Keratinocyte (primary cell): ENCODE measurements at regions not wholly inside any gene's neighbourhood (a gene's known extent, or its start where the extent isn't known, plus 50 kb on each side); places are given as distances from the start of the nearest gene placed in this dataset.

Experiments used
- CTCF ChIP-seq, 3 experiments: IDR thresholded peaks in 1 of 3; conservative IDR thresholded peaks in 1 of 3; optimal IDR thresholded peaks in 1 of 3; 2 replicates in 2 of 3; 3 replicates in 1 of 3; pipeline versions ENCODE3 to v1.5.1; 2011; ENCODE audit warnings: low read length in 3 of 3, mild to moderate bottlenecking in 3 of 3, moderate library complexity in 2 of 3, control low read depth in 1 of 3, inconsistent platforms in 1 of 3; ENCODE audit not compliant: insufficient read depth in 2 of 3; ENCODE audit errors: extremely low read depth in 1 of 3
- EZH2 ChIP-seq: IDR thresholded peaks from one replicate; pipeline ENCODE4 v1.6.1; 2012; ENCODE audit warnings: inconsistent platforms, mild to moderate bottlenecking, low read length, moderate library complexity

DNA sequence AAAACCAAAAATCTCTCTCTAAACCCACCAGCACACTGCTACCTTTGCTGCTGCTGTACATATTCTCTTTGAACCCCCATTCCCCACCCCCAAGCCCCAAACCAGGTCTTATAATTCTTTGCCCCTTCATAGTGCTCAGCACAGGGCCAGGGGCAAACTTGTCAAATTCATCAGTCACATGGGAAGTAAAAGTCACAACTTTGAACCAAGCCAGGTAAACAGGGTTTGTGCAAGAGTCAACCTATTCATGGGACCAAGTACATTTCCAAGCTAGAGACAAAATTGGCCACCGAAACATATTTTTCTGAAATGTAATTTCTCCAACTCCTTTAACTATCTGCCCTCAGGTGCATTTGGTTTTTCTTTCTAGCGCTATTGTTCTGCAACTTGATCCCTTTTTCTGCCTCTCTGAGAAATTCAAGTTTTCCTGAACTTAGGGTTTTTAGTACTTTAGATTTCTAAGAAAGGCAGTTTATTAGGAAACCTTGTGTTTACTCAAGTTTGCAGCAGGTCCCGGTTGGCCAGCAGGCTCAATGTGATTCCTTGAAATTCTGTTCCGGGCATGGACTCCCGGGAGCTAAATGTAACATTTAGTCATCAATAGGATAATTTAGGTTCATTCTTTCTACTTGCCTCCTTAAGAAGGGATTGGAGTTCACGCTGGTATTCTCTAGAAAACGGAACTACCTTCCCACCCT, 230.5 kb downstream of the EFCAB11 start:
- TF ChIP-seq CTCF (optimal IDR thresholded peaks at IDR 0.05 in 1 of 3, IDR thresholded peaks at IDR 0.05 in 1 of 3, conservative IDR thresholded peaks at IDR 0.05 in 1 of 3; ENCODE audit: extremely low read depth in 1 of 3, insufficient read depth in 2 of 3, low read length in 3 of 3) (no peak), EZH2 (no peak)
